ENCODE measurements at regions not wholly inside any gene's neighbourhood (a gene's known extent, or its start where the extent isn't known, plus 50 kb on each side); places are given as distances from the start of the nearest gene placed in this dataset.
"Not testable (repeated sequence)": the region's sequence is repeated elsewhere in the genome, so short reads cannot be mapped to it uniquely, and the experiment has no call there.

DNA sequence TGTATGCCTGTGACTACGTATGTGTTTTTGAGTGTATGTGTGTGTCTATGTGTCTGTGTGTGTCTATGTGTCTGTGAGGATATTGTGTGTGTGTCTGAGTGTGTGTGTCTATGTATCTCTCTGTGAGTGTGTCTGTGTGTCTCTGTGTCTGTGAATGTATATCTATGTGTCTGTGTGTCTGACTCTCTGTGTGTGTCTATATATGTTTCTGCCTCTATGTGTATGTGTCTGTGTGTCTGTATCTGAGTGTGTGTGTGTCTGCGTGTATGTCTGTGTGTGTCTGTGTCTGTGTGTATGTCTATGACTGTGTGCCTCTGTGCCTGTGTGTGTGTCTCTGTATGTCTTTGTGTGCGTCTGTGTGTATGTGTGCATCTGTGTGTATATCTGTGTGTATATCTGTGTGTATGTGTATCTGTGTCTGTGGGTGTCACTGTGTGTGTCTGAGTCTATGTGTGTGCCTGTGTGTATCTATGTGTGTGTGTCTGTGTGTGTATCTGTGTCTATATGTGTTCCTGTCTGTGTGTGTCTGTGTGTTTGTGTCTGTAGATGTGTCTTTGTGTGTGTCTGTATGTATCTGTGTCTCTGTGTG is 172.7 kb downstream of the MYCN start:
- DNase-seq: no peak

DNA sequence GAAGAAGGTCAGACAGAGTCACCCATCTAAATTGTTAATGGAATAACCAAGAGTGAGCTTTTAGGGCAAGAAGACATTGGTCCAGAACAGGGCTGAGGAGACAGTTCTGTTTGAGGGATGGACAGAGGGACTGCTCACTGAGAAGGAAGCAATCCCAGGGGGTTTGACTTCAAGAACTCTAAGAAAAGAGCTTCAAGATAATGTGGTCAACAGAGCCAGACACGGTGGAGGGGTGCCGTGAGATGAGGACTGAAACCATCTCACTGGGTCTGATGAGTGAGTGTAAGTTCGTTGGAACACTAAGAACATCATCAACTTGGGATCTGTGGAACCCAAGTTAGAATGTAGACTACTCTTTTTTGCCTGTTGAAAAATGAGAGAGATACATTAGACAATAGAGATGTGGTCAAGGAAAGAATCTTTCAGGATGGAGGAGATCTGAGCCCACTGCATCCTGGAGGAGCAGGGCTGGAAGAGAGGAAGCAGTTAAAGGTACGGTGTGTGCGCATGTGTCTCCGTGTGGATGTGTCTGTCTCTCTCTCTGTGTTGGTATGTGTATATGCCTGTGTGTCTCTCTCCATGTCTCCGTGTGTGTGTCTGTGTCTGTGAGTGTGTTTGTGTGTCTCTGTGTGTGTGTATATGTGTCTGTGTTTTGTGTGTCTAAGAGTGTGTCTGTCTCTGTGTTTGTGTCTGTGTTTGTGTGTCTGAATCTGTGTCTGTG is 172.1 kb downstream of the MYCN start:
- no peak for DNase-seq

GRCh38 chr2:16111838-16112210 is 171.5 kb downstream of the MYCN start:
- DNase-seq: no peak

- no peak for DNase-seq
Measured at GRCh38 chr2:16109821-16110310, 169.5 kb downstream of the MYCN start.

DNA sequence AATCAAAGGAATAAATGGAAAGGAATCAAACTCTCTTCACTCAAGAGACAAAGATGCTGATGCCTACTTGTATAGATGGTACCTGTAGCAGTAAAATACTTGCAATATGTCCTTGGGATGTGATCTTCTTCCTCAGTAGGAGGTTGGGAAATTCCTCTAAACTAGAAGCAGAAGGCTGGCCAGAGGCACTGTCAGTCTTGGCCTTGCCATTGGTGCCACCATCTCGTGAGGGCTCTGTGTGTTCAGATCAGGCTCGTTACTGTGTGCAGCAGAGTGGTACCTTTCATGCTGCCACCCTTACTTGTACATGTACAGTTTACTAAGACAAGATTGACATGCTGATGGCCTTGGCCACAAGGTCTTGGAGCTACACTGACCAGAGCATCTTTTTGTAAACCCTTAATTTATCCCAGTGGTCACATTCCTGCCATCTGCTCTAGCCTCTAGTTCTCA is 169.0 kb downstream of the MYCN start:
- DNase-seq: no peak

GRCh38 chr2:16107246-16107645 is 166.9 kb downstream of the MYCN start:
- DNase-seq: no peak

- DNase-seq: no peak
Measured at GRCh38 chr2:16106619-16107018, 166.3 kb downstream of the MYCN start.

DNA sequence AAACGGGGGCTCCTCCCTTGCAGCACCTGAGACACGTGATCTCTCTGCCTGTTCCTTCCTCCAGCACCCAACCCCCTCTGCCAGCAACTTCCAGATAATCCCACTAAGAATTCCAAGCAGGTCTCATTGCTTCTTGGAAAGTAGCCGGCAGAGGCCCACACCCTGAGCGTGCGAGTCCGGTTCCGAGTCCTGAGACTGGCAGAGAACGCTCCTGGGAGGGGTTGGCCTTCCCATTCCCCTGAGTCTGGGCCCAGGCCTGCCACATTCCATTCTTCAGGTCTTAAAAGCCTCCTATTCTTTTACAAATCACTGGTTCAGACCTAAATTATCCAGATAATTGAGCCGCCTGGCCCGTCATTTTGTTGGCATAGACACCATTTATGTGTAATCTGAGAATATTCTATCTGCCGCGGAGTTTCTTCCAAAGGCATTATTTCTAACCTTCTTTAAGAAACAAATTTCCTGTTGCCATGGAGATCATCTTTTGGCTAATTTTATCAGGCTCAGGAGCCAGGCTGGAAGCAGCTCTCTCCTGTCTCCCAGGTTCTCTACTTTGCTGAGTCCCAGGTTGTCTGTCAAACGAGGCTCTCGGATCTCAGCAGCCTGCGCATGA is 165.4 kb downstream of the MYCN start:
- DNase-seq: no peak

DNA sequence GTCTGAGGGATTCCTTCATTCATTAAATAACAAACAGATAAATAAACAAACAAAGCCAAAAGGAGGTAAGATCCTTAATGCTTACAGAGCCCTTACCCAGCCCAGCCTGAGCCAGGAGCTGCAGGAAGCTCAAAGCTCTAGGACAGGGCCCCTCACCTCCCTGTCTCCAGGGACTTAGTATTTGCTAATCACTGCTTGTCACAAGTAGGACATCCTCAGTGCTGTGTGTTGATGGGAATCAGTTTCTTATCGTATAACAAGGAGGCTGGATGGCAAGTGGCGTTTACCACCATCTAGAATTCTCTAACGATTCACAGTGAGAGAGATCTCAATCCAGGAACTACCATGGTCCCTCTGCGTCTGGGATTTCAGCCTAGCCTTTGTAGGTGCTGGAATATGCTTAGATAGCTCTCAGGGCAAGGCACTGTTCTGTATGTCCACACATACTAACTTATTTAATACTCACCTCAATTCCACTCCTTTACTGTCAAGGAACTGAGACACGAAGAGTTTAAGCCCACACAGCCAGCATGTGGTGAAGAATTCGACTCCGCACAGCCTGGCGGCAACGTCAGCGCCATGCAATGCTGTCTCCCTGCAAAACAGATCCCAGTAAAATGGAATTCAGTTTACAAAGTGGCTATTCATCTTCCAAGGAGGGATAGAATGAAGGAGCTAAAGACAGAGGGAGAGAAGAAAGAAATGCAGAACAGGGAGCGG is 164.8 kb downstream of the MYCN start:
- DNase-seq: no peak

DNA sequence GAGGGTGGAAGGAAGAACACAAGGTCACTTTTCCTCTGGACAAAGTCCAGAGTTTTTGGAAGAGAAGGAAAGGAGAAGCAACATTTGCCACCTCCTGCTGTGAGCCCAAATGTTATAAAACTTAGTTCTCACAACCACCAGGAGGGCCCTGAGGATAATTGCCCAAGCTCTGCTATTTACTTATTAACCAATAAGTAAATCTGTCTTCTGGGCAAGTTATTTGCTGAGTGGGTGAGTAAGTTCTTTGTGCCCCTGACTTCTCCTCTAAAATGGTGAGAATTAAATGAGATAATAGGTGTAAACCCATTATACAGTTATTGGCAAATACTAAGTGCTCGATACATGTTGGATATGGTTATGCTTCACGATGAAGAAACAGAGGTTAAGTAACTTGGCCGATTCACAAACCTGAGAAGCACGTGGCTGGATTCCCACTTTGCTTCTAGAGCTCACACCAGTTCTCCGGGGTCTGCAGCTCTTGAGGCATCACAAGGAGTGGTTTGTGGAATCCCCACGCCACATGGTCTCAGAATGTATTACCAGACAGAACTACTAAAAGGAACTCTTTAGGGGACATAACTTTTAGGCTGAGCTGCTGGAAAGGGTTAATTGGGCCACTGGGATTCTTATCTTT is 164.1 kb downstream of the MYCN start:
- no peak for DNase-seq

DNA sequence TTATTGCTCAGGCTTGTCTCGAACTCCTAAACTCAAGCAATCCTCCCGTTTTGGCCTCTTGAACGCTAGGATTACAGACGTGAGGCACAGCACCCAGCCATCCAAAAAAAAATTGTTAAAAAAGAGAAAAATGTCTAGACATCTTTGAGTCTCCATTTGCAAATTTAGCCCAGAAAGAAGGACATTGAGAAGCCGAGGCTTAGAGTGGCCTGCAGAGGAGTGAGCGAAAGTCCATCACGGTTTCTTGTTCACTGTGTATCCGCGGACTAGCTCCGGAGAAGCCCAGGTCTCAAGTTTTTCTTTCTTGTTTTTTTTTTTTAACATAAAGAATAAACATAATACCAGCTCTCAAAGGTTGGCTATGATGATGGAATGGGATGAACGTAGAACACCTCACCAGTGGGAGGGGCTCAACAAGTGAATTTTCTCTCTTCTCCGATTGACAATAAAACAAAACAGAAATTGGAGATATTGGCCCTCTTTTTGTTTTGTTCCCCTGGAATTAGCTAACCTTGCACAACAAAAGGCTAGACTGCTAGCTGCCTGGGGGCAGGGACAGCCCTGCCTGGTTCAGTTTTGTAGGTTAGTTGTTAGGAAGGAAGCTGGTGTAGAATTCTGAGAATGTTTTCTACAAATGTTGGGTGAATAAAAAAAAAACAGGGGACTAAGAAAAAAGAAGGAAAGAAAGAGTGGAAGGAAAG is 163.4 kb downstream of the MYCN start:
- no peak for DNase-seq

DNA sequence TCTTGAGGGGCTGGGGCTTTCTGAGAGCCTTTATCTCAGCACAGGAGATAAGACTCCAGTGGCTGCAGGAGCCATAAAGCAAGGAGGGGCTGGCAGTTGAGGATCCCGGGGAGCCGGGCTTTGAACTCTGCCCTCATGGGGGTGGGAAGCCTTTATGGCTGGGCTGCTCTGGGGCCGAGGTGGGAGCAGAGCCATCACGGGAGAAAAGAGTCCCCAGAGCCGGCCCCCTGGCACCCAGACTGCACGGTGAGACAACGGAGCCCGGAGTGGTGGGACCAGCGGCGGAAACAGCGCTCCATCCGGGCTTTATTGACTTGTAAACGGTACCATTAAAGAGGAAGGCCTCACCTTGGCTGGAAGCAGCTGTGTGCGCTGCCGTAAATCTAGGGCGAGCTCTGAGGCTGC is 162.6 kb downstream of the MYCN start:
- DNase-seq: no peak

- DNase-seq: no peak
Measured at GRCh38 chr2:16102358-16102975, 162.1 kb downstream of the MYCN start.

DNA sequence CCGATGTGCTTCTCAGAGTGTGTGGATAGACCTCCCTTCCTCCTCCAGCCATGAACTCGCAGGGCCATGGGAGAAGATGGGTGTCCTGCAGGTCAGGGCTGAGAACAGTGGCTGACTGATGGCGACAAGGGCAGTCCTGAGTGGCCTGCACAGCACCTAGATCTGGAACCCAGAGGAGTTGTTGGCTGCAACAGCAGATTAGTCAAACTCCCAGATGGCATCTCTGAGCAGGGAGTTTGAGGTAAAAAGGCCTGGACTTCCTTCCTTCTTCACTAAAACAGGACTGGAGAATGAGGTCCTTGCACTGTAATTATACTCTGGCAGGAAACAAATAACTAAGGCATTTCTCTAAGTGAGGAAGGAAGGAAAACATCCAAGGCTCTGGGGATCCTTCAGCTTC is 160.8 kb downstream of the MYCN start:
- DNase-seq: no peak

DNA sequence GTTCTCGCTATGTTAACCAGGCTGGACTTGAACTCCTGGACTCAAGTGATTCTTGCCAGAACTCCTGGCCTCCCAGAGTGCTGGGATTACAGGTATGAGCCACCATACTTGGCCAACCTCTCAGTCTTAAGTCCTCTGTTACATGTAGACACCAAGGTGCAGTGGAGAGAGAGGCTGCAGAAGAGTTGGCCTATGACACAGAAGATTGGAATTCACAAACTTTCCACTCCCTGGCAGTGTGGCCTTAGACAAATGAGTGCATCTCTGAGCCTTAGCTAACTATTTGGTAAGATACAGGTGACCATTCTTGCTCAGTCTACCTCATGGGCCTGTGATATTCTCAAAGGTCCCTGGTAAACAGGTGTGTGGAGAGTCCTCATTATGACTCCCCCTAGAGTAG is 159.7 kb downstream of the MYCN start:
- no peak for DNase-seq

GRCh38 chr2:16099326-16099725 is 159.0 kb downstream of the MYCN start:
- DNase-seq: no peak

GRCh38 chr2:16096962-16097361 is 156.6 kb downstream of the MYCN start:
- DNase-seq: no peak

DNA sequence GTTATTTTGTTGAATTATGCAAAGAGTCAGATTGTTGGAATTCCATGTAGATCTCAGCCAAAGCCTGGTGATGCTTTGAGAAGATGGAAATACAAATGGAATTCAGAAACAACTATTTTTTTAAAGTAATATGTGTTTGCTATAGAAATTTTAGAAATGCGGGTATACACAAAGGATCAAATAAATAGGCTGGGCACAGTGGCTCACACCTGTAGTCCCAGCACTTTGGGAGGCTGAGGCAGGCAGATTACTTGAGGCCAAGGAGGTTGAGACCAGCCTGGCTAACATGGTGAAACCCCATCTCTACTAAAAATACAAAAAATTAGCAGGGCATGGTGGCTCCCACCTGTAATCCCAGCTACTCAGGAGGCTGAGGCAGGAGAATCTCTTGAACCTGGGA is 155.1 kb downstream of the MYCN start:
- DNase-seq: not testable (repeated sequence)

DNA sequence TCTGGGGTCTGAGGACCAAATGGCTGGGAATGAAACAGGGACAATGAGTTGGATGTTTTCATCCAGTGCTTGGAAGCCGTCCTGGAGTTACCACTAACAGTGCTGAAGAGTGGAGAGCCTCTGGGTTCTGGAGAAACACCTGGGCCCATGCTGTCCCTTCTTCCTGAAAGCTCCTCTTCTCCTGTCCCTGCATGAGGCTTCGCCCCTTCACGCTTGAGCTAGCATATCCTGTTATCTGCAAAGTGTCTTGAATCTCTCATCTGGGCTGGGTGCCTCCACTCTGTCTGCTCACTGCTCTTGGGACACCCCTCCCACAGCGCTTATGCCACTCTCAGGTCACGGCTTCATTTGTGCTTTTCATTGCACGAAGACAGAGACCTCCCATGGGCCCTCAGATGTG is 154.5 kb downstream of the MYCN start:
- no peak for DNase-seq

GRCh38 chr2:16093639-16094529 is 153.5 kb downstream of the MYCN start:
- no peak for DNase-seq
